ENCODE measurements at regions not wholly inside any gene's neighbourhood (a gene's known extent, or its start where the extent isn't known, plus 50 kb on each side); places are given as distances from the start of the nearest gene placed in this dataset.

GRCh38 chr3:118714800-118715199, 319.8 kb downstream of the IGSF11 start:
- H3K4me1 Mint-ChIP-seq (ENCODE audit: low read depth, unreplicated experiment): no peaks in the 10 kb centered on the region
- CTCF ChIA-PET: no interaction called here
- no peaks in the 10 kb centered on the region for H3K27me3 Mint-ChIP-seq (ENCODE audit: unreplicated experiment)
- BruUV-seq (replicated peaks): no TSS peak
- H3K4me3 Mint-ChIP-seq (ENCODE audit: low read depth, unreplicated experiment): no peak overlapping the region
- TF ChIP-seq CTCF (IDR thresholded peaks at IDR 0.05; ENCODE audit: unreplicated experiment): no peak
- no peak for DNase-seq
- intact Hi-C loops (cut with micrococcal nuclease; ENCODE audit: unreplicated experiment): no loop called here
- H3K27ac Mint-ChIP-seq (ENCODE audit: unreplicated experiment): no peak overlapping the region
- no peaks in the 10 kb centered on the region for H3K36me3 Mint-ChIP-seq (ENCODE audit: insufficient read depth, unreplicated experiment)
- peaks cover 4% of the 10 kb centered on the region for H3K9me3 Mint-ChIP-seq (ENCODE audit: low read depth, unreplicated experiment)

DNA sequence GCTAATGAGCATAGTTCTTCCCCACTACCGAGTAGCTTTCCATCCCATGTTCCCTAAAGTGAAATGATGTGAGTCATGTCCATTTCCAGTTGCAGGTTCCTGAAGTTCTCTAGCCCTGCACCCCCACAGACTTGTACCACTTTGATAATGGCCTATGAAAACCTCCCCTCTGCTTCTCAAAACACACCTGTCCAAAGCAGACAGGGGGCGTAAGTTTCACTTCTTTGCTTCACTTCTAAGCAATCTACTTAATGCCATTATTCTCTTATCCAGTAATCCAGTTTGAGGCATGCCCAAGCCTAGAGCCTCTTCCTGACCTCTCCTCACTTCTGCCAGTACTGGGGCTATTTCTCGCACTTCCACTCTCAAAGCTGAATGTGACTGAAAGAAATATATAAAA, 305.1 kb downstream of the IGSF11 start:
- no peak overlapping the region for H3K27ac Mint-ChIP-seq (ENCODE audit: unreplicated experiment)
- no peaks in the 10 kb centered on the region for H3K4me1 Mint-ChIP-seq (ENCODE audit: low read depth, unreplicated experiment)
- no peaks in the 10 kb centered on the region for H3K27me3 Mint-ChIP-seq (ENCODE audit: unreplicated experiment)
- DNase-seq: no peak
- no peak for TF ChIP-seq CTCF (IDR thresholded peaks at IDR 0.05; ENCODE audit: unreplicated experiment)
- CTCF ChIA-PET: no interaction called here
- no peaks in the 10 kb centered on the region for H3K36me3 Mint-ChIP-seq (ENCODE audit: insufficient read depth, unreplicated experiment)
- no peak overlapping the region for H3K4me3 Mint-ChIP-seq (ENCODE audit: low read depth, unreplicated experiment)
- intact Hi-C loops (cut with micrococcal nuclease; ENCODE audit: unreplicated experiment): no loop called here
- no TSS peak for BruUV-seq (replicated peaks)
- H3K9me3 Mint-ChIP-seq (ENCODE audit: low read depth, unreplicated experiment): no peaks in the 10 kb centered on the region

GRCh38 chr3:118734664-118735063, 300.0 kb downstream of the IGSF11 start:
- TF ChIP-seq CTCF (IDR thresholded peaks at IDR 0.05; ENCODE audit: unreplicated experiment): no peak
- Mint-ChIP-seq H3K4me1 (ENCODE audit: low read depth, unreplicated experiment) (no peaks in the 10 kb centered on the region), H3K27me3 (ENCODE audit: unreplicated experiment) (no peaks in the 10 kb centered on the region), H3K27ac (ENCODE audit: unreplicated experiment) (no peak overlapping the region), H3K4me3 (ENCODE audit: low read depth, unreplicated experiment) (no peak overlapping the region), H3K9me3 (ENCODE audit: low read depth, unreplicated experiment) (no peaks in the 10 kb centered on the region), H3K36me3 (ENCODE audit: insufficient read depth, unreplicated experiment) (no peaks in the 10 kb centered on the region)
- CTCF ChIA-PET: interaction anchor here (1.1 kb wide), 1 partner anchor 43 kb away, joined by 4 read pairs; no protein-coding TSS in a partner anchor
- BruUV-seq (replicated peaks): no TSS peak
- no peak for DNase-seq
- intact Hi-C loops (cut with micrococcal nuclease; ENCODE audit: unreplicated experiment): no loop called here

DNA sequence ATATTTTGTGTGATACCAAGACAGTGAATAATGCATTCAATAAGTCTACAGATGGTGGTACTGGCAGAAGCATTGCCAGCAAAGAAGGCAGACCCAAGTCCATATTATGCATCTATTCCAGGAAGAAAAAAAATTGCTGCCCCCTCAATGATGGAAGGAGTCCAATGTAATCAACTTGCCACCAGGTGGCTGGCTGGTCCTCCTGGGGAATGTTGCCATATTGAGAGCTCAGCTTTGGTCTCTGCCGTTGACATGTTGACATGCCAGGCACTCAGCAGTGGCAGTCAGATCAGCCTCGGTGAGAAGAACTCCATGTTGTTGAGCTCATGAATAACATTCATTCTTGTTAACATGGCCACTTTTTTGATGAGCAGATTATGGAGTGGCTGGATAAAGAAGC, 298.5 kb downstream of the IGSF11 start:
- H3K4me1 Mint-ChIP-seq (ENCODE audit: low read depth, unreplicated experiment): no peaks in the 10 kb centered on the region
- CTCF ChIA-PET: no interaction called here
- no peaks in the 10 kb centered on the region for H3K9me3 Mint-ChIP-seq (ENCODE audit: low read depth, unreplicated experiment)
- intact Hi-C loops (cut with micrococcal nuclease; ENCODE audit: unreplicated experiment): no loop called here
- no peak overlapping the region for H3K4me3 Mint-ChIP-seq (ENCODE audit: low read depth, unreplicated experiment)
- no TSS peak for BruUV-seq (replicated peaks)
- no peak for DNase-seq
- no peaks in the 10 kb centered on the region for H3K27me3 Mint-ChIP-seq (ENCODE audit: unreplicated experiment)
- TF ChIP-seq CTCF (IDR thresholded peaks at IDR 0.05; ENCODE audit: unreplicated experiment): no peak
- no peak overlapping the region for H3K27ac Mint-ChIP-seq (ENCODE audit: unreplicated experiment)
- no peaks in the 10 kb centered on the region for H3K36me3 Mint-ChIP-seq (ENCODE audit: insufficient read depth, unreplicated experiment)
